ENCODE measurements at regions not wholly inside any gene's neighbourhood (a gene's known extent, or its start where the extent isn't known, plus 50 kb on each side); places are given as distances from the start of the nearest gene placed in this dataset.

GRCh38 chr2:207449642-207450165 lies 80.1 kb upstream of the CREB1 start:
- no peak overlapping the region for H3K4me2 ChIP-seq (ENCODE audit: low read depth, low read length, poor library complexity, severe bottlenecking)
- no peak overlapping the region for H2AFZ ChIP-seq (ENCODE audit: low read length)
- no peak overlapping the region for H3K9ac ChIP-seq (ENCODE audit: low read depth, low read length, poor library complexity, severe bottlenecking)
- no peaks in the 10 kb centered on the region for H3K9me3 ChIP-seq (ENCODE audit: insufficient read depth, low read depth, low read length)
- H3K27me3 ChIP-seq (ENCODE audit: insufficient read depth, low read length, poor library complexity, severe bottlenecking): no peaks in the 10 kb centered on the region
- TF ChIP-seq CTCF (conservative IDR thresholded peaks at IDR 0.05; ENCODE audit: low read length) (no peak), EZH2phosphoT487 (IDR thresholded peaks at IDR 0.05; ENCODE audit: borderline replicate concordance) (no peak)
- H3K36me3 ChIP-seq (ENCODE audit: insufficient read depth, low read length): no peaks in the 10 kb centered on the region
- no peaks in the 10 kb centered on the region for H3K79me2 ChIP-seq (ENCODE audit: insufficient read depth, low read length)
- H3F3A ChIP-seq (ENCODE audit: low read depth): no peaks in the 10 kb centered on the region
- H3K4me1 ChIP-seq (ENCODE audit: insufficient read depth, low read length, poor library complexity, severe bottlenecking): peaks cover 3% of the 10 kb centered on the region
- no peak overlapping the region for H3K4me3 ChIP-seq (ENCODE audit: low read length, poor library complexity, severe bottlenecking)
- H4K20me1 ChIP-seq (ENCODE audit: insufficient read depth, low read length, poor library complexity, severe bottlenecking): no peaks in the 10 kb centered on the region
- H3K9me2 ChIP-seq (replicated peaks; ENCODE audit: low read depth, low read length): no peaks in the 10 kb centered on the region

GRCh38 chr2:207450186-207450585 lies 79.6 kb upstream of the CREB1 start:
- Histone ChIP-seq H3K36me3 (ENCODE audit: insufficient read depth, low read length) (no peaks in the 10 kb centered on the region), H3K9ac (ENCODE audit: low read depth, low read length, poor library complexity, severe bottlenecking) (no peak overlapping the region), H3K4me3 (ENCODE audit: low read length, poor library complexity, severe bottlenecking) (no peak overlapping the region), H2AFZ (ENCODE audit: low read length) (no peak overlapping the region), H3K9me2 (replicated peaks; ENCODE audit: low read depth, low read length) (no peaks in the 10 kb centered on the region), H3K4me2 (ENCODE audit: low read depth, low read length, poor library complexity, severe bottlenecking) (no peak overlapping the region), H3K9me3 (ENCODE audit: insufficient read depth, low read depth, low read length) (no peaks in the 10 kb centered on the region), H3K4me1 (ENCODE audit: insufficient read depth, low read length, poor library complexity, severe bottlenecking) (peaks cover 3% of the 10 kb centered on the region), H4K20me1 (ENCODE audit: insufficient read depth, low read length, poor library complexity, severe bottlenecking) (no peaks in the 10 kb centered on the region), H3K79me2 (ENCODE audit: insufficient read depth, low read length) (no peaks in the 10 kb centered on the region), H3F3A (ENCODE audit: low read depth) (no peaks in the 10 kb centered on the region), H3K27me3 (ENCODE audit: insufficient read depth, low read length, poor library complexity, severe bottlenecking) (no peaks in the 10 kb centered on the region)
- TF ChIP-seq EZH2phosphoT487 (IDR thresholded peaks at IDR 0.05; ENCODE audit: borderline replicate concordance) (no peak), CTCF (conservative IDR thresholded peaks at IDR 0.05; ENCODE audit: low read length) (no peak)

- Histone ChIP-seq H3K9me2 (replicated peaks; ENCODE audit: low read depth, low read length) (no peaks in the 10 kb centered on the region), H3K9ac (ENCODE audit: low read depth, low read length, poor library complexity, severe bottlenecking) (no peak overlapping the region), H3K27me3 (ENCODE audit: insufficient read depth, low read length, poor library complexity, severe bottlenecking) (no peaks in the 10 kb centered on the region), H3K4me2 (ENCODE audit: low read depth, low read length, poor library complexity, severe bottlenecking) (no peak overlapping the region), H3K36me3 (ENCODE audit: insufficient read depth, low read length) (no peaks in the 10 kb centered on the region), H3K4me3 (ENCODE audit: low read length, poor library complexity, severe bottlenecking) (no peak overlapping the region), H2AFZ (ENCODE audit: low read length) (no peak overlapping the region), H3K79me2 (ENCODE audit: insufficient read depth, low read length) (no peaks in the 10 kb centered on the region), H3K9me3 (ENCODE audit: insufficient read depth, low read depth, low read length) (no peaks in the 10 kb centered on the region), H3F3A (ENCODE audit: low read depth) (no peaks in the 10 kb centered on the region), H3K4me1 (ENCODE audit: insufficient read depth, low read length, poor library complexity, severe bottlenecking) (peaks cover 11% of the 10 kb centered on the region), H4K20me1 (ENCODE audit: insufficient read depth, low read length, poor library complexity, severe bottlenecking) (no peaks in the 10 kb centered on the region)
- TF ChIP-seq CTCF (conservative IDR thresholded peaks at IDR 0.05; ENCODE audit: low read length) (peak; percentile 16; the same call in 1 of the 2 replicates), EZH2phosphoT487 (IDR thresholded peaks at IDR 0.05; ENCODE audit: borderline replicate concordance) (no peak)
These were observed 71.2 kb upstream of the CREB1 start for GRCh38 chr2:207458582-207458981.

Data from Loucy (cell line).